SK-N-SH (cell line): ENCODE measurements at regions not wholly inside any gene's neighbourhood (a gene's known extent, or its start where the extent isn't known, plus 50 kb on each side); places are given as distances from the start of the nearest gene placed in this dataset.

Source experiments
- CTCF ChIA-PET: fragments of 300-600, 350-600 bp; formaldehyde crosslinking; extraction: SDS; loops from one replicate; lab custom pipeline; 2021; lab: Yijun Ruan, JAX
- POLR2A ChIA-PET: fragments of 350-600 bp; sonication (Branson Sonifier 250); formaldehyde crosslinking; extraction: SDS; loops from one replicate; lab custom pipeline; 2020; ENCODE audit warnings: antibody characterized with exemption, inconsistent platforms; lab: Yijun Ruan, JAX
- DNase-seq: peaks from one replicate; pipeline ENCODE4 v3.0.0; 2012
- H2AFZ ChIP-seq: fragments of 200-600 bp; sonication (generic); 2 replicates; pipeline ENCODE4 v1.8.1; 2016; ENCODE audit warnings: antibody characterized with exemption, mild to moderate bottlenecking, low read depth
- H3F3A ChIP-seq: fragments of 200-600 bp; sonication (generic); replicated peaks from 2 replicates; pipeline ENCODE3; 2016; ENCODE audit warnings: antibody characterized with exemption, mild to moderate bottlenecking; ENCODE audit not compliant: insufficient read depth
- H3K27ac ChIP-seq, 2 experiments: fragments of 200-500 bp in 1 of 2; fragments of 200-600 bp in 1 of 2; sonication (Bioruptor generic) in 1 of 2; sonication (generic), shearing (Covaris generic) in 1 of 2; 2 replicates each; pipeline versions ENCODE4 v1.5.1 to v1.6.1; 2014 to 2016; ENCODE audit warnings: low read depth in 2 of 2, inconsistent platforms in 1 of 2, low read length in 1 of 2, mild to moderate bottlenecking in 1 of 2, mixed read lengths in 1 of 2
- H3K27me3 ChIP-seq: fragments of 200-600 bp; sonication (generic), shearing (Covaris generic); 2 replicates; pipeline ENCODE4 v1.6.1; 2016; ENCODE audit warnings: mixed run types; ENCODE audit not compliant: insufficient read depth
- H3K36me3 ChIP-seq, 2 experiments: fragments of 200-500 bp in 1 of 2; fragments of 200-600 bp in 1 of 2; sonication (Bioruptor generic) in 1 of 2; sonication (generic) in 1 of 2; replicated peaks in 1 of 2; 2 replicates each; pipeline versions ENCODE3 to v1.5.1; 2014 to 2016; ENCODE audit warnings: low read length in 1 of 2, mild to moderate bottlenecking in 1 of 2; ENCODE audit not compliant: insufficient read depth in 2 of 2, control insufficient read depth in 1 of 2
- H3K4me1 ChIP-seq, 2 experiments: fragments of 200-500 bp in 1 of 2; fragments of 200-600 bp in 1 of 2; sonication (Bioruptor generic) in 1 of 2; sonication (generic), shearing (Covaris generic) in 1 of 2; 2 replicates each; pipeline versions ENCODE4 v1.5.1 to v1.6.1; 2014 to 2016; ENCODE audit warnings: low read depth in 1 of 2, low read length in 1 of 2, mixed run types in 1 of 2; ENCODE audit not compliant: insufficient read depth in 2 of 2, control insufficient read depth in 1 of 2
- H3K4me2 ChIP-seq: fragments of 200-600 bp; sonication (generic), shearing (Covaris generic); 2 replicates; pipeline ENCODE4 v1.6.1; 2017; ENCODE audit warnings: mixed run types
- H3K4me3 ChIP-seq, 2 experiments: fragments of 200-500 bp in 1 of 2; fragments of 200-600 bp in 1 of 2; sonication (Bioruptor generic) in 1 of 2; sonication (generic), shearing (Covaris generic) in 1 of 2; 2 replicates each; pipeline versions ENCODE4 v1.5.1 to v1.8.1; 2014 to 2016; ENCODE audit warnings: low read depth in 2 of 2, inconsistent platforms in 1 of 2, low read length in 1 of 2, mild to moderate bottlenecking in 1 of 2, mixed read lengths in 1 of 2, moderate library complexity in 1 of 2
- H3K79me2 ChIP-seq: fragments of 200-600 bp; sonication (generic); 2 replicates; pipeline ENCODE4 v1.8.1; 2017; ENCODE audit warnings: mild to moderate bottlenecking; ENCODE audit not compliant: insufficient read depth
- H3K9ac ChIP-seq: fragments of 200-600 bp; sonication (generic); 2 replicates; pipeline ENCODE4 v1.6.1; 2017; ENCODE audit warnings: mixed run types
- H3K9me2 ChIP-seq: fragments of 200-600 bp; sonication (generic); 2 replicates; pipeline ENCODE4 v1.6.1; 2017; ENCODE audit warnings: mixed run types
- H3K9me3 ChIP-seq: fragments of 200-600 bp; sonication (generic); 2 replicates; pipeline ENCODE4 v1.6.1; 2017; ENCODE audit warnings: mixed run types, mild to moderate bottlenecking, moderate library complexity
- H4K20me1 ChIP-seq: fragments of 200-600 bp; sonication (generic); 2 replicates; pipeline ENCODE4 v1.6.1; 2017; ENCODE audit warnings: mild to moderate bottlenecking, mixed run types; ENCODE audit not compliant: insufficient read depth
- EP300 ChIP-seq, 2 experiments: IDR thresholded peaks; 2 replicates each; pipeline versions ENCODE4 v1.4.0 to v1.6.1; 2012; ENCODE audit warnings: borderline replicate concordance in 1 of 2, low read depth in 1 of 2, low read length in 1 of 2
- FOXJ3 ChIP-seq: sonication (generic); formaldehyde crosslinking; IDR thresholded peaks from 2 replicates; pipeline ENCODE4 v1.5.1; 2020; ENCODE audit warnings: mild to moderate bottlenecking, missing genetic modification reagents
- FOXM1 ChIP-seq: IDR thresholded peaks from 2 replicates; pipeline ENCODE4 v1.4.0; 2012; ENCODE audit warnings: low read depth, mild to moderate bottlenecking
- GABPA ChIP-seq: IDR thresholded peaks from 2 replicates; pipeline ENCODE4 v1.4.0; 2012; ENCODE audit warnings: low read depth, mild to moderate bottlenecking
- GATA2 ChIP-seq: sonication (generic); formaldehyde crosslinking; IDR thresholded peaks from 2 replicates; pipeline ENCODE4 v1.5.0; 2020; ENCODE audit warnings: mild to moderate bottlenecking, missing genetic modification reagents
- JUND ChIP-seq: IDR thresholded peaks from 2 replicates; pipeline ENCODE4 v1.4.0; 2012
- MEF2A ChIP-seq: IDR thresholded peaks from 2 replicates; pipeline ENCODE4 v1.4.0; 2012; ENCODE audit warnings: low read depth, borderline replicate concordance
- MXI1 ChIP-seq: IDR thresholded peaks from 2 replicates; pipeline ENCODE4 v1.6.1; 2012; ENCODE audit warnings: mild to moderate bottlenecking, low read depth, low read length, improper control_type of control experiment
- NFIC ChIP-seq: IDR thresholded peaks from 2 replicates; pipeline ENCODE4 v1.4.0; 2012; ENCODE audit warnings: borderline replicate concordance
- NRF1 ChIP-seq: IDR thresholded peaks from 2 replicates; pipeline ENCODE4 v1.6.1; 2012; ENCODE audit warnings: low read depth, mild to moderate bottlenecking, low read length
- RAD21 ChIP-seq: IDR thresholded peaks from 2 replicates; pipeline ENCODE4 v1.6.1; 2012; ENCODE audit warnings: mild to moderate bottlenecking, low read length
- RFX5 ChIP-seq: IDR thresholded peaks from 2 replicates; pipeline ENCODE4 v1.6.1; 2012; ENCODE audit warnings: mild to moderate bottlenecking, improper control_type of control experiment, low read length
- RXRA ChIP-seq: IDR thresholded peaks from 2 replicates; pipeline ENCODE4 v1.4.0; 2012; ENCODE audit warnings: low read depth, mild to moderate bottlenecking, borderline replicate concordance
- SMC3 ChIP-seq: IDR thresholded peaks from 2 replicates; pipeline ENCODE4 v1.6.1; 2012; ENCODE audit warnings: low read depth, low read length, improper control_type of control experiment
- TAF1 ChIP-seq: IDR thresholded peaks from 2 replicates; pipeline ENCODE4 v1.6.1; 2012; ENCODE audit warnings: low read depth, mild to moderate bottlenecking, low read length, moderate library complexity, borderline replicate concordance
- TCF12 ChIP-seq: IDR thresholded peaks from 2 replicates; pipeline ENCODE4 v1.4.0; 2012
- WGBS: methylation state at CpG from one replicate; pipeline ENCODE4 v1.1.6; 2017; ENCODE audit warnings: low lambda C conversion rate; 5-methylcytosine and 5-hydroxymethylcytosine counted together
- TF ChIP-seq, protein P1 (sequence below): fragments of 200-600 bp; sonication (generic); IDR thresholded peaks from 2 replicates; pipeline ENCODE4 v1.6.1; 2017; ENCODE audit warnings: antibody characterized with exemption, mild to moderate bottlenecking, moderate library complexity
- TF ChIP-seq, protein P2 (sequence below): fragments of 150-350 bp; IDR thresholded peaks from 2 replicates; pipeline ENCODE4 v1.6.1; 2017; ENCODE audit warnings: antibody characterized with exemption, low read length, low read depth, borderline replicate concordance
- TF ChIP-seq, protein P3 (sequence below): IDR thresholded peaks from 2 replicates; pipeline ENCODE4; 2012
- TF ChIP-seq, protein P4 (sequence below): IDR thresholded peaks from 2 replicates; pipeline ENCODE4 v1.4.0; 2012; ENCODE audit warnings: low read depth
- TF ChIP-seq, protein P5 (sequence below): IDR thresholded peaks from 2 replicates; pipeline ENCODE4 v1.6.1; 2012; ENCODE audit warnings: mild to moderate bottlenecking, low read depth, low read length, moderate library complexity

DNA sequence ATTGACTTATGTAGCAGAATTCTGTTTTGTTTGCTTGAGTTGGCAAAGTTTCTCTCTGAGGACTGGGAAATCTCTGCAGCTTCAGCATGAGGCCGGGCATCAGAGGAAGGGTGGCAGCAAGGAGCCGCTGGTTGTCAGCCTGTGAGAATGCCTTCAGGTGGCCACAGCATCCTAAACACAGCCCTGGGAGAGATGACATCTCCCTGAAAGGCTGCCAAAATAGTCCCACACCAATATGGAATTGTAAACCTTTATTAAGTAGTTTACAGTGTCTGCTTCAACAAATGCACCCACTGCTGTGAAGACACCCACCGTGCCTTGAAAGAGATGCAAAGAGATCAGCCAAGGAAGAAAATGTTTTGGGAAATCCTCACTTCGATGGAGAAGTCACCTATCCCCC, 609.7 kb upstream of the ARRDC4 start:
- no peaks in the 10 kb centered on the region for H3K36me3 ChIP-seq

DNA sequence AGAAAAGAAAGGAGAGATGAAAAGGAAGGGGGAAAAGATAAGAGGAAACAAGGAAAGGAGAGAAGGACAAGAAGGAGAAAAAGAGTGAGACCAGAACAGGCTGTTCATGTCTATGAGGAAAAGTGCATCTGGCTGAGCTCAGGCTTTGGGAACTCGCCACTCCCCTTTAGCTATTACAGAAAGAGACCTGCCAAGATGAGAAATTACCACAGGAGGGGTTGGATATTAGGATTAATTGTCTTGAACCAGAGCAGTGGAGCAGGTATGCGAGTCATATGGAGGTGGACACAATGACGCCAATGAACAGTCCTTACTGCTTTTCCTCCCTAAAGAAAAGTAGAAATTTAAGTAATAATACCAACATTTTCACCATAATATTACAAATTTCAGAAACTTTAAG, 577.0 kb upstream of the ARRDC4 start:
- Histone ChIP-seq H3K4me3 (no peak overlapping the region), H3K4me1 (no peaks in the 10 kb centered on the region), H3K27ac (no peak overlapping the region), H3K4me2 (no peak overlapping the region), H3F3A (no peaks in the 10 kb centered on the region), H2AFZ (no peak overlapping the region), H3K79me2 (no peaks in the 10 kb centered on the region), H4K20me1 (no peaks in the 10 kb centered on the region), H3K27me3 (no peaks in the 10 kb centered on the region), H3K9me3 (no peaks in the 10 kb centered on the region), H3K9me2 (no peaks in the 10 kb centered on the region), H3K36me3 (no peaks in the 10 kb centered on the region), H3K9ac (no peak overlapping the region)
- CTCF ChIA-PET = interaction anchor here (0.6 kb wide), 1 partner anchor 226 kb away, joined by 3 read pairs; no protein-coding TSS in a partner anchor
- TF ChIP-seq MEF2A (no peak), TAF1 (no peak), GABPA (no peak), FOXM1 (no peak), RAD21 (no peak), GATA2 (CRISPR knock-in tag) (no peak), JUND (no peak), SMC3 (no peak), NRF1 (no peak), RFX5 (no peak), TCF12 (no peak), NFIC (no peak)
- TF ChIP-seq, protein P1, sequence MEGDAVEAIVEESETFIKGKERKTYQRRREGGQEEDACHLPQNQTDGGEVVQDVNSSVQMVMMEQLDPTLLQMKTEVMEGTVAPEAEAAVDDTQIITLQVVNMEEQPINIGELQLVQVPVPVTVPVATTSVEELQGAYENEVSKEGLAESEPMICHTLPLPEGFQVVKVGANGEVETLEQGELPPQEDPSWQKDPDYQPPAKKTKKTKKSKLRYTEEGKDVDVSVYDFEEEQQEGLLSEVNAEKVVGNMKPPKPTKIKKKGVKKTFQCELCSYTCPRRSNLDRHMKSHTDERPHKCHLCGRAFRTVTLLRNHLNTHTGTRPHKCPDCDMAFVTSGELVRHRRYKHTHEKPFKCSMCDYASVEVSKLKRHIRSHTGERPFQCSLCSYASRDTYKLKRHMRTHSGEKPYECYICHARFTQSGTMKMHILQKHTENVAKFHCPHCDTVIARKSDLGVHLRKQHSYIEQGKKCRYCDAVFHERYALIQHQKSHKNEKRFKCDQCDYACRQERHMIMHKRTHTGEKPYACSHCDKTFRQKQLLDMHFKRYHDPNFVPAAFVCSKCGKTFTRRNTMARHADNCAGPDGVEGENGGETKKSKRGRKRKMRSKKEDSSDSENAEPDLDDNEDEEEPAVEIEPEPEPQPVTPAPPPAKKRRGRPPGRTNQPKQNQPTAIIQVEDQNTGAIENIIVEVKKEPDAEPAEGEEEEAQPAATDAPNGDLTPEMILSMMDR = no peak
- TF ChIP-seq, protein P2, sequence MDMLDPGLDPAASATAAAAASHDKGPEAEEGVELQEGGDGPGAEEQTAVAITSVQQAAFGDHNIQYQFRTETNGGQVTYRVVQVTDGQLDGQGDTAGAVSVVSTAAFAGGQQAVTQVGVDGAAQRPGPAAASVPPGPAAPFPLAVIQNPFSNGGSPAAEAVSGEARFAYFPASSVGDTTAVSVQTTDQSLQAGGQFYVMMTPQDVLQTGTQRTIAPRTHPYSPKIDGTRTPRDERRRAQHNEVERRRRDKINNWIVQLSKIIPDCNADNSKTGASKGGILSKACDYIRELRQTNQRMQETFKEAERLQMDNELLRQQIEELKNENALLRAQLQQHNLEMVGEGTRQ = no peak
- TF ChIP-seq, protein P3, sequence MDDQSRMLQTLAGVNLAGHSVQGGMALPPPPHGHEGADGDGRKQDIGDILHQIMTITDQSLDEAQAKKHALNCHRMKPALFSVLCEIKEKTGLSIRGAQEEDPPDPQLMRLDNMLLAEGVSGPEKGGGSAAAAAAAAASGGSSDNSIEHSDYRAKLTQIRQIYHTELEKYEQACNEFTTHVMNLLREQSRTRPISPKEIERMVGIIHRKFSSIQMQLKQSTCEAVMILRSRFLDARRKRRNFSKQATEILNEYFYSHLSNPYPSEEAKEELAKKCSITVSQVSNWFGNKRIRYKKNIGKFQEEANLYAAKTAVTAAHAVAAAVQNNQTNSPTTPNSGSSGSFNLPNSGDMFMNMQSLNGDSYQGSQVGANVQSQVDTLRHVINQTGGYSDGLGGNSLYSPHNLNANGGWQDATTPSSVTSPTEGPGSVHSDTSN = no peak
- WGBS = 3% methylated on average over 3 of the region's 3 CpGs
- POLR2A ChIA-PET = no interaction called here
- DNase-seq = no peak

More for the DNA sequence above, 609.7 kb upstream of the ARRDC4 start:
- no peak overlapping the region for H2AFZ ChIP-seq
- H3F3A ChIP-seq = no peaks in the 10 kb centered on the region
- no peaks in the 10 kb centered on the region for H3K9me2 ChIP-seq
- H4K20me1 ChIP-seq = no peaks in the 10 kb centered on the region
- H3K4me3 ChIP-seq = no peak overlapping the region
- no peak overlapping the region for H3K9ac ChIP-seq
- no peaks in the 10 kb centered on the region for H3K79me2 ChIP-seq
- POLR2A ChIA-PET = no interaction called here
- H3K4me2 ChIP-seq = no peak overlapping the region
- DNase-seq = no peak
- TF ChIP-seq EP300 (IDR thresholded peaks at IDR 0.05; ENCODE audit: borderline replicate concordance in 1 of 2, low read depth in 1 of 2, low read length in 1 of 2) (no peak), RXRA (no peak), MXI1 (no peak), FOXJ3 (CRISPR knock-in tag) (no peak), NRF1 (no peak), NFIC (no peak), TAF1 (no peak)
- TF ChIP-seq, protein P4, sequence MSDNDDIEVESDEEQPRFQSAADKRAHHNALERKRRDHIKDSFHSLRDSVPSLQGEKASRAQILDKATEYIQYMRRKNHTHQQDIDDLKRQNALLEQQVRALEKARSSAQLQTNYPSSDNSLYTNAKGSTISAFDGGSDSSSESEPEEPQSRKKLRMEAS = no peak
- TF ChIP-seq, protein P5, sequence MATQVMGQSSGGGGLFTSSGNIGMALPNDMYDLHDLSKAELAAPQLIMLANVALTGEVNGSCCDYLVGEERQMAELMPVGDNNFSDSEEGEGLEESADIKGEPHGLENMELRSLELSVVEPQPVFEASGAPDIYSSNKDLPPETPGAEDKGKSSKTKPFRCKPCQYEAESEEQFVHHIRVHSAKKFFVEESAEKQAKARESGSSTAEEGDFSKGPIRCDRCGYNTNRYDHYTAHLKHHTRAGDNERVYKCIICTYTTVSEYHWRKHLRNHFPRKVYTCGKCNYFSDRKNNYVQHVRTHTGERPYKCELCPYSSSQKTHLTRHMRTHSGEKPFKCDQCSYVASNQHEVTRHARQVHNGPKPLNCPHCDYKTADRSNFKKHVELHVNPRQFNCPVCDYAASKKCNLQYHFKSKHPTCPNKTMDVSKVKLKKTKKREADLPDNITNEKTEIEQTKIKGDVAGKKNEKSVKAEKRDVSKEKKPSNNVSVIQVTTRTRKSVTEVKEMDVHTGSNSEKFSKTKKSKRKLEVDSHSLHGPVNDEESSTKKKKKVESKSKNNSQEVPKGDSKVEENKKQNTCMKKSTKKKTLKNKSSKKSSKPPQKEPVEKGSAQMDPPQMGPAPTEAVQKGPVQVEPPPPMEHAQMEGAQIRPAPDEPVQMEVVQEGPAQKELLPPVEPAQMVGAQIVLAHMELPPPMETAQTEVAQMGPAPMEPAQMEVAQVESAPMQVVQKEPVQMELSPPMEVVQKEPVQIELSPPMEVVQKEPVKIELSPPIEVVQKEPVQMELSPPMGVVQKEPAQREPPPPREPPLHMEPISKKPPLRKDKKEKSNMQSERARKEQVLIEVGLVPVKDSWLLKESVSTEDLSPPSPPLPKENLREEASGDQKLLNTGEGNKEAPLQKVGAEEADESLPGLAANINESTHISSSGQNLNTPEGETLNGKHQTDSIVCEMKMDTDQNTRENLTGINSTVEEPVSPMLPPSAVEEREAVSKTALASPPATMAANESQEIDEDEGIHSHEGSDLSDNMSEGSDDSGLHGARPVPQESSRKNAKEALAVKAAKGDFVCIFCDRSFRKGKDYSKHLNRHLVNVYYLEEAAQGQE = no peak
- TF ChIP-seq, all 33 proteins: peak for 0
- no peaks in the 10 kb centered on the region for H3K27me3 ChIP-seq
- CTCF ChIA-PET = no interaction called here
- no peaks in the 10 kb centered on the region for H3K4me1 ChIP-seq
- H3K9me3 ChIP-seq = no peaks in the 10 kb centered on the region
- 4% methylated on average over 4 of the region's 4 CpGs for WGBS
- H3K27ac ChIP-seq = no peak overlapping the region
